Adrenal gland (tissue), 5 donors: ENCODE measurements at regions not wholly inside any gene's neighbourhood (a gene's known extent, or its start where the extent isn't known, plus 50 kb on each side); places are given as distances from the start of the nearest gene placed in this dataset.

Experiments
- POLR2A ChIP-seq, 2 donors: fragments of 450-650 bp; IDR thresholded peaks; one replicate each; pipeline ENCODE4 v1.6.1; 2017; ENCODE audit warnings: antibody characterized with exemption in 2 of 2, mild to moderate bottlenecking in 2 of 2, moderate library complexity in 1 of 2
- TF ChIP-seq, protein P1 (sequence below), 6 experiments: fragments of 450-650 bp in 4 of 6; fragments of 200-600 bp in 2 of 6; sonication (generic) in 1 of 6; IDR thresholded peaks; 1 replicate in 5 of 6; 2 replicates in 1 of 6; pipeline versions ENCODE4 v1.5.1 to v1.8.0; 2016 to 2021; ENCODE audit warnings: antibody characterized with exemption in 6 of 6, mild to moderate bottlenecking in 2 of 6, moderate library complexity in 1 of 6
- donor health status: DM: no; HTN: no; CAD: no.

DNA sequence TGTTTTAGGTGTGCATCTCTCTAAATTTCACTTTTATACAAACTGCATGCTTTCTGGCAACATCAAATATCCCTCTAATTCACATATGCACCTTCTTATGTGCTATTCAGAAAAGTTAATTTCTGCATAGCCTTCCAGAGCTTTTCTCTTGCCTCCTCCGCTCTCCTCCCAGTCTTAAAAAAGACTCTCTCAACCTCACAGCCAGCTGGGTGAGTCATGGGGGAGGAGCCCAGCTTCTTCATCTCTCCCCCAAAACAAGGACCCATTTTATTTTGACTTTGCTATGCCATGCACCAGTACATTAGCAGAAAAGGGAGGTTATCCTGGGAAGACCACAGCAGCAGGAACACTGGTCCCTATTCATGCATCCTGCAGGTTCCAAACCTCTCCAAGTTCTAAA is 234.4 kb downstream of the KCNA4 start:
- no peak for TF ChIP-seq POLR2A (IDR thresholded peaks at IDR 0.05)
- TF ChIP-seq, protein P1, sequence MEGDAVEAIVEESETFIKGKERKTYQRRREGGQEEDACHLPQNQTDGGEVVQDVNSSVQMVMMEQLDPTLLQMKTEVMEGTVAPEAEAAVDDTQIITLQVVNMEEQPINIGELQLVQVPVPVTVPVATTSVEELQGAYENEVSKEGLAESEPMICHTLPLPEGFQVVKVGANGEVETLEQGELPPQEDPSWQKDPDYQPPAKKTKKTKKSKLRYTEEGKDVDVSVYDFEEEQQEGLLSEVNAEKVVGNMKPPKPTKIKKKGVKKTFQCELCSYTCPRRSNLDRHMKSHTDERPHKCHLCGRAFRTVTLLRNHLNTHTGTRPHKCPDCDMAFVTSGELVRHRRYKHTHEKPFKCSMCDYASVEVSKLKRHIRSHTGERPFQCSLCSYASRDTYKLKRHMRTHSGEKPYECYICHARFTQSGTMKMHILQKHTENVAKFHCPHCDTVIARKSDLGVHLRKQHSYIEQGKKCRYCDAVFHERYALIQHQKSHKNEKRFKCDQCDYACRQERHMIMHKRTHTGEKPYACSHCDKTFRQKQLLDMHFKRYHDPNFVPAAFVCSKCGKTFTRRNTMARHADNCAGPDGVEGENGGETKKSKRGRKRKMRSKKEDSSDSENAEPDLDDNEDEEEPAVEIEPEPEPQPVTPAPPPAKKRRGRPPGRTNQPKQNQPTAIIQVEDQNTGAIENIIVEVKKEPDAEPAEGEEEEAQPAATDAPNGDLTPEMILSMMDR (IDR thresholded peaks at IDR 0.05) = no peak
